Gastroesophageal sphincter (tissue), 3 donors: ENCODE measurements at regions not wholly inside any gene's neighbourhood (a gene's known extent, or its start where the extent isn't known, plus 50 kb on each side); places are given as distances from the start of the nearest gene placed in this dataset.

Source experiments
- CTCF ChIP-seq, 4 experiments: fragments of 200-600 bp in 2 of 4; fragments of 450-650 bp in 2 of 4; sonication (generic) in 1 of 4; IDR thresholded peaks; one replicate each; pipeline ENCODE4 v1.5.1; 2017 to 2019; ENCODE audit warnings: antibody characterized with exemption in 4 of 4, mild to moderate bottlenecking in 2 of 4, moderate library complexity in 2 of 4
- POLR2AphosphoS5 ChIP-seq: sonication (generic); formaldehyde crosslinking; IDR thresholded peaks from one replicate; pipeline ENCODE4 v1.6.1; 2017; ENCODE audit warnings: antibody characterized with exemption

- TF ChIP-seq CTCF (IDR thresholded peaks at IDR 0.05): no peak
- TF ChIP-seq POLR2AphosphoS5: no peak
Measured at GRCh38 chr9:785997-786396, 55.5 kb upstream of the DMRT1 start.
